Hepatic stellate cell (primary cell): ENCODE measurements at regions not wholly inside any gene's neighbourhood (a gene's known extent, or its start where the extent isn't known, plus 50 kb on each side); places are given as distances from the start of the nearest gene placed in this dataset.
"Not testable (repeated sequence)": the region's sequence is repeated elsewhere in the genome, so short reads cannot be mapped to it uniquely, and the experiment has no call there.

ENCODE experiments used
- DNase-seq: peaks from one replicate; pipeline ENCODE4 v3.0.0; 2011; ENCODE audit warnings: low spot score

DNA sequence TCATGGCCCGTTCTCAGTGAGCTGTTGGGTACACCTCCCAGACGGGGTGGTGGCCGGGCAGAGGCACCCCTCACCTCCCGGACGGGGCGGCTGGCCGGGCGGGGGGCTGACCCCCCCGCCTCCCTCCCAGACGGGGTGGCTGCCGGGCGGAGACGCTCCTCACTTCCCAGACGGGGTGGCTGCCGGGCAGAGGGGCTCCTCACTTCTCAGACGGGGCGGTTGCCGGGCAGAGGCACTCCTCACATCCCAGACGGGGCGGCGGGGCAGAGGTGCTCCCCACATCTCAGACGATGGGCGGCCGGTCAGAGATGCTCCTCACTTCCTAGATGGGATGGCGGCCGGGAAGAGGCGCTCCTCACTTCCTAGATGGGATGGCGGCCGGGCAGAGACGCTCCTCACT, 129.7 kb upstream of the DAAM1 start:
- not testable (repeated sequence) for DNase-seq

DNA sequence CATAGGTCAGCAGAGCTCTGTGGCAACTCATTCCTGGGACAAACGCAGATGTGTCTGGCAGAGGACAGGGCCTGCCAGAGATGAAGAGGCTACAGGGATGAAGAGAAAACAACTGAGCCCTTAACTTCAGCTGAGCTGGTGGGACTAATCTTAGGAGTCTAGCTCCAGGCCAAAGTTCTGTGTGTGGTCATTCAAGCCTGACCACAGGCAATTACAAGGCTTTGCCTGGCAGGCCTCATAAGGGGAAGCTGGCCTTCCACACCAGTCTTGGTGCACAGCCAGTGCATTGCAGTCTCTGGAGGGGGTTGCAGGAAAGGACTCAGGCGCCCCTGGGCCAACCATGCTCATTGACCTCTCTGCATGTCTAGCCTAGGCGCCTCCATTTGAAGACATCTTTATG, 127.6 kb upstream of the DAAM1 start:
- DNase-seq = no peak

DNA sequence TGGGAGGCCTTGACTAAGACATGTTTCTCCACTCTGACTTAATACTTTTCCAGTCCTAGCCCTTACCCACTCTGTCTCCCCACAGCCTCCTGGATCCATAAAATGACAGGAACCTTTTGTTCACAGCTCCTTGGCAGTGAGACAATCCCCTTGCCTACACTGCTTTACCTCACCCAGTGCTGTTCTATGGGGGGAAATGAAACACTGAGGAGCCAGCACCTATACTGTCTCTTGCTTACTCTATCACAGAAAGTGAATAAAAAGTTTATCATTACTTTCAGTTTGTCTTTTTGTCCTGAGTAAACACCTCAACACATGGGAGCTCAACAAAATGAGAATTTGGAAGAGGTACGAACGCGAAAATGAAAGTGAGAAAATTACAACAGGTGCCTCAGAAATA, 127.2 kb upstream of the DAAM1 start:
- DNase-seq = no peak

DNA sequence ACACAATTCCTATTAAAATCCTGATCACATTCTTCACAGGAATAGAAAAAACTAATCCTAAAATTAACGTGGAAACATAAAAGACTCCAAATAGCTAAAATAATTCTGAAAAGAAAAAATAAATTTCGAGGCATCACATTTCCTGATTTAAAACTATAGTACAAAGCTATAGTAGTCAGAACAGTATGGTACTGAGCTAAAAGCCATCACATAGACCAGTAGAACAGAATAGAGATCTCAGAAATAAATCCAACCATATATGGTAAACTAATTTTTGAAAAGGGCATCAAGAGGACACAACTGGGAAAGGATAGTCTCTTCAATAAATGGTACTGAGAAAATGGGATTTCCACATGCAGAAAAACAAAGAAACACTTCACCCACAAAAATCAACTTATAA, 125.2 kb upstream of the DAAM1 start:
- DNase-seq = no peak

DNA sequence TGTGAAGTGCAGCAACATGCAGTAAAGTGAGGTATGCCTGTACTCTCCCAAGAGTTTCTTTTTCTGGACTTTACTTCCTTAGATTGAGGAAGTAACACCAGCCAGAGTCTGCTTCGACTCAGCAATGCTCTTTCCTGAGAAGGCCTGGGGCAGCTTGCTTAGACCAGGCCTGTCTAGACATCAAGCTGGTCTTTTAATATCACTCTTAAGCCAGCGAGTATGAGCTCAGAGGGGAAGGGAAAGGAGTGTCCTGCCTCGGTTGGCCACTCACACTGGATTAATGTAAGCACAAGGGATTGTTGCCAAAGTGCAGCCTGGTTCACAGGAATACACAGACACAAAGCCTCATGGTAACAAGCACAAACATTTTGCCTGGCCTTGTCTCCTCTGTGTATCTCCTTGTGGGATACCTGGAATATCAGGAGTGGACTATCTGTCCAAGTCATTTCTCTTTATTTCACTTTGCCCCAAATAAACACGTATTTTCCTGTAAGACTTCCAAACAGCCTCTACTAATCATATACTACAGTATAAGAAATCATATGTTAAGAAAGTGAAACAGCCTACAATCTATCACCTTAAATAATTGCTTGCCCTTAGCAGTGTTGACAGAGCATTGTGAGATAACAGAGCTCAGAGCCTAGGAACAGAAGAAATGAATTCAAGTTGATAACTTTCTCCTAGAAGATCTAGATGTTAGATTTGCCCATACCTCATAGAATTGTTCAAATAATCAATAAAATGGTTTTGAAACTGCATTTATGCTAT, 121.2 kb upstream of the DAAM1 start:
- no peak for DNase-seq

DNA sequence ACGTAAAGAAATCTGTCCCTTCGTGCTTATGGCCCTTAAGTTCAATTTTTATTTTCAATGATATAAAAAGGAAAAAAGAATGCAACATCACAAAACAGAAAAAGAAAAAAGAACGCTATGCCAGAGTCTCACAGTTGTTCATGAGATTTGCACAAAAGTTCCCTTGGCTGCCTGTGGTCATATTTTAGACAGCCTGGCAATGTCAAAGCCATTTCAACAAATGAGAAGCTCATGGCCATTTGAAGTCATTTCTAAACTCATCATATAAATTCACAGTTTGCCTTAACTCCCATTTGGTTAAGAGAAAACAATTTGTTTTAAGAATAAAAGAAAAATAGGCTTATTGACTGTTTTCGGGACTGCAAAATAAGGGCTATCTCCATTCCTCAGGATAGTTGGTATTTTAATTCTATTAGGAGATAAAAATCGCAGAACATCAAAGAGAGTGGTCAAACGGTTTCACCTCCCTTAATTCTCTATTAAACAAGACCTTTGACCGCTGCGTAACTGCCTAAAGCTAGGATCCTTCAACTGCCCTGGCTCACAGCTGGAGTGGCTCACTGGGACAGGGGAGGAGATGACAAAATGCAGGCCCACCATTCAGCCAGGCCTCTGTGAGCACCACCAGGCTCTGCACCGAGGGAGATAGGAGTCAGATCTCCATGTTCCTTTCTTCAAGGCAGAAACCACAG, 119.2 kb upstream of the DAAM1 start:
- no peak for DNase-seq

DNA sequence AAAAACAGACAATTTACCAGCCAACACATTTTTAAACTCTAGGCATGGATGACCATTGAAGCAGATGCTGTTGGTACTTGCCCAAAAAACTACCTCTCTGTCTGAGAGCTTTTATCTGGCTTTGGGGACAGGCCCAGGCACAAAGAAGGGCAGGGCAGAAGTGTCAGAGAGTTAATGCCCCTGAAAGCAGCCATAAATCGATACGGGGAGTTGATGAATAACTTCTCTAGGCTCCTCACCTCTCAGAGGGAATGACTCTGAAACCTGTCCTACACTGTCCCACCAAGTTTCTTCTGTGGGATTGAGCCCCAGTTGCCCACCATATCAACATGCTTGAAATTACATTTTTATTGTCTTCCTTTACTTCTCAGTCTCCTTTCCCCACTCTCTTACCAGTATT, 113.0 kb upstream of the DAAM1 start:
- no peak for DNase-seq

DNA sequence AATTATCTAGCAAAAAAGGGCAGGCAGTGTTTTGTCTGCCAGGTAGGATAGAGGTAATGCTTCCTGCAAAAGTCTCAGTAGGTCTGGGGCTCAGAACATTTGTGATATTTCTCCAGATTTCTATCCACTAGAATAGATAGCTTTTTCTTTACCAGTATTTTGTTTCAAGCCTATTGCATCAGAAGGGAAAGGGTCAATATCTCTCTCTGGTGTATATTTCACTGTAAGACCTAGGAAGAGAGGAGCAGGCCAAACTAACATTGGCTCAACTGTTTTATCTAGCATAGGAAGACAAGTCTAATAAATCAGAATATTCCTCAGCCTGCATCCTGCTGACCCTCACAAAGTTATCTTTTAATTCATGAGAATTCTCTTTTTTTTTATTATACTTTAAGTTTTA, 106.7 kb upstream of the DAAM1 start:
- no peak for DNase-seq

DNA sequence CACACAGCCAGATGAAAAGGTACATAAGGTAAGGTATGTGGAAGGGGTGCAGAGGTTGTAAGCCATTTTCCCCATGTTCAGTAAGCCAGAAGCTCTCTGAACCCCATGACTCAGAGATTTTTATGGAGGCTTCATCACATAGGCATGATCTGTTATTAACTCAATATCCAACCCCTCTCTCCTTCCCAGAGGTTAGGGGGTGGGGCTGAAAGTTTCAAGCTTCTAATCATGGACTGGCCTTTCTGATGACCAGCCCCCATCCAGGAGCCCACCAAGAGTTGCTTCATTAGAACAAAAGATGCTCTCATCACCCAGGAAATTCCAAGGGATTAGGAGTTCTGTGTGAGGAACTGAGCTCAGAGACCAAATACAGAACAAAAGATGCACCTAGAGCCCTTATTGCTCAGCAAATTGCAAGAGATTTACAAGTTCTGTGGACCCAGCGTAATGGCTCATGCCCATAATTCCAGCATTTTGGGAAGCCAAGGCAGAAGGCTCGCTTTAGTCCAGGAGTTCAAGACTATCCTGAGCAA, 103.2 kb upstream of the DAAM1 start:
- DNase-seq = no peak

DNA sequence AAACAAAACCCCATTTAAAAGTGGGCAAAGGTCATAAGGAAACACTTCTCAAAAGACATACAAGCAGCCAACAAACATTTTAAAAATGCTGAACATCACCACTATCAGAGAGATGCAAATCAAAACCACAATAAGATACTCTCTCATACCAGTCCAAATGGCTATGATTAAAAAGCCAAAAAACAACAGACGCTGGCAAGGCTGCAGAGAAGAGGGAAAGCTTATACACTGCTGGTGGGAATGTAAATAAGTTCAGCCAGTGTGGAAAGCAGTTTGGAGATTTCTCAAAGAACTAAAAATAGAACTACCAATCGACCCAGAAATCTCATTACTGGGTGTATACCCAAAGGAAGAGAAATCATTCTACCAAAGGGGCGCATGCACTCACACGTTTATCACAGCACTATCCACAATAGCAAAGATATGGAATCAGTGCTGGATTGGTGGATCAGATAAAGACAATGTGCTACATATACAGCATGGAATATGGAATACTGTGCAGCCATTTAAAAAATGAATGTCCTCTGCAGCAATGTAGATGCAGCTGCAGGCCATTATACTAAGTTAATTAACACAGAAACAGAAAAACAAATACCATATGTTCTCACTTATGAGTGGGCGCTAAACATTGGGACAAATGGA, 102.1 kb upstream of the DAAM1 start:
- DNase-seq = no peak

DNA sequence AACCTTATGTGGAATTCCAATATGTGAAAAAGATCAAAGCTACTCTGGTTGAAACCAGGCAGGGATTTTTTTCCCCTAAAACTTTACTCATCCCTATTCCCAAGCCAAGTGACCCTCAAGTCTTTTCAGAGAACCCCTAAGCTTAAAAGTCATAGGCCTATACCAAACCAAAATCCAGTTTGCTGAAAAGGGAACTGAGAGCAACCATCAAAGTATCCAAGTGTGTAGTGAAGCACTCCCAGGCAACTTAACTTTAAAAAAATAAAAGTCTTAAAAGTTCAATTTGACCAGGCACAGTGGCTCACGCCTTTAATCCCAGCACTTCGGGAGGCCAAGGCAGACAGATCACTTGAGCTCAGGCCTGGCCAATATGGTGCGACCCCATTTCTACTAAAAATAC, 101.2 kb upstream of the DAAM1 start:
- DNase-seq = no peak

DNA sequence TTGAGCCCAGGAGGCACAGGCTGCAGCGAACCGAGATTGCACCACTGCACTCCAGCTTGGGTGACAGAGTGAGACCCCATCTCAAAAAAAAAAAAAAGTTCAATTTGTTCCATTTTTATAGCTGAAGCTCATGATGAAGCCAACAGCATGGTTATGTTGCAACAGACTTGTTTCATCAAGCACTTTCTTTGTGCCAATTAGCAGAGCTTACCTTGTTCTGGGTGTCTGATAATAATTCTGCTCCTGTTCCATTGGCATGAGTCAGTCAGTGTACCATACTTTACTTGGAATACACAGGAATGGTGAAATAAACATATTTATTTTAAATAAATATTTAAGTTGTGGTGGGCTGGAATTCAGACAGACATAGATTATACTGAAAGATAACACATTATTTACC, 100.8 kb upstream of the DAAM1 start:
- no peak for DNase-seq

DNA sequence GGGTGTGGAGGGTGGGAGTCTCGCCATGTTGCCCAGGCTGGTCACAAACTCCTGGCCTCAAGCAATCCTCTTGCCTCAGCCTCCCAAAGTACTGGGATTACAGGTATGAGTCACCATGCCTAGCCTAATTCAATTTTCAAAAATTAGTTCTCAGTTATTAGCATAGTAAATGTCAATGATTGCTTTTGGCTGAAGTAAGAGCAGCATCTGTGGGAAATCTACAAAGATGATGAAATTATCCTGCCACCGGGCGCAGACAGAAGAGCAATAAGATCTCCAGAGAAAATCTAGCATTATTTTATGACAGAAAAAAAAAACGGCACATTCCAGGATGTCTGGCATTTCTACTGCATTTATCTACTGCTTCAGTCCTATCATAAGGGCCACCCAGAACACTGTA, 97.9 kb upstream of the DAAM1 start:
- DNase-seq = no peak

DNA sequence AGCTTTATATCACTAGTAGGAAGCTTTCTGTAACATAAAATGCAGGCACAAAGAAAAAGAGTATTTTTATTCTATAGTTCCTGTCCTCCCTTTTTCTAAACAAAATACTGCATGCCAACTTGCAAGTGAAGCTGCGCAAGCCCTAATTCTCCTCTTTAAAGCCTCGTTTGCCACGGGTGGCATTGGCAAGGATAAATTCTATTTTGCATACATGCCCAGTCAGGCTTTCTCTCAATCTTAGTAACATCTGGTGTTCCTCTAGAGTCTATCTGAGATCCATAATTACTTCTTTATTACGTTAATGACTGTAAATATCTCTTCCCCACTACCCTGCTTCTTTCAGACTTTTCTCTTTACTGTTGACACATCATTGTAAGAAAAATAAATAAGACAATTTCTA, 97.1 kb upstream of the DAAM1 start:
- no peak for DNase-seq

DNA sequence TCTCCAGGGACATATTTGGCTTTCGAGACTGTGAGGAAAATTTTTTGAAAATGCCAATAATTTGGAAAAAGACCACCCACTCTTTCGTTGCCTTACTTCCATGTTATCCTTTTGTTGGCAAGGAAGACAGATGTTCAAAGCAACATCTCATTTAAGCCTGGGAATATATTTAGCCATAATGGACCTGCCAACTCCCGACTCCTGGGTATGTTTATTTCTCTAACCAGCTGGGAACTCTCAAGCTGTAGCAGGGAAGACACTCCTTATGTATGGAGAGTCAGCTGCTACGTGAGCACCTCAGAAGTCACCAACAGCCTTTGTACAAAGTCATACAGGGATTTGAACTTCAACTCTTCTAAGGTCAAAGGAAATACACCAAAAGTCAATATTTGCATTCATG, 96.5 kb upstream of the DAAM1 start:
- DNase-seq = no peak

DNA sequence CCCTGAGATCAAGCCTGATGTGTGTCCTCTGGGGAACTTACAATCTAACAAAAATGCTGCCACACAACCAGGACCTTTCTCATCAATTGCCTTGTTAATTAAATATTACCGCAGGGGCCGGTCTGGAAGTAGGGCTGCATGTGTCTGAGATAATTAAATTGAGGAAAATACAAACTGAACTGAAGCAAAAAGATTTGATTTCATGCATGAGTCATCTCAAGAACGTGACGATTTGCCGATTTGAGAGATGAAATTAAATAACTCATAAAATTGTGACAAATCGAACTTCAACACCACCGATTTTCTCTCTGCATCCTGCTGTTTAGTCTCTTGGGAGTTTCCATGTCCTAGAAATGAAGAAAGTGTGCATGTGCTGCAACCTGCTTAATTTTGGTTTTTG, 94.6 kb upstream of the DAAM1 start:
- DNase-seq = no peak

DNA sequence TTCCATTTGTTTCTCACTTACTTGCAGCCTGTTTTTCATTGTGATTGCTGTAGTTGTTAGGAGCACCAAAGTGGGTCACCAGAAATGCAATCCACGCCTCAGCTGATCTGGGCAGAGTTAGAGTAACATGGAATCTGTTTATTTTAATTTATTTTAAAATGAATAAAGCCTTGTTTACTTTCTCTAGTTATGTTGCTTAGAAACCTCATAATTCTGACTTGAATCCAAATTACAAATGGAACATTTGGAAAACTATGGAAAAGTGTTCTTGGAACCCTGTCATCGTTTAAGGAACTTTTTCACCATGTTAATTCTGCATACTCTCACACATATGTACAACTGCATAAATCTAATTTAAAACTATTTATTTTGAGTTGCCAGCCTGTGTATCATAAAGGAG, 92.2 kb upstream of the DAAM1 start:
- no peak for DNase-seq

DNA sequence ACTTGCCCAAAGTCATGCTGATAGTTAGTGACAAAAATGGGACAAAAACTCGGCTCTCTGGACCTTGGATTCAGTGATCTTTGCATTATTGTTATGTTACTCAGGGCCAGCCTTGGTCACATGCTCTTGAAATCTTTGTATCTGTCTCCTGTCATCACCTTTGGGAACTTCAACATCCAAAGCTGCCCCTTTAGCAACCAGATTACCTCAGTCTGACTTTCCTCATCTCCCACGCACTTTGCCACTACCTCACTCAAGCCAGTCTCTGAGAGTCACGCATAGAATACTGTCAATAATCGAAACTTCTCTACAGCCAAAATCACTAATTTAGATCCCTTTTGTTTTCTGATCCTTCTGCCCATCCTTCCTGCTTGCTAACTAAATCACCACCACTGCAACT, 90.8 kb upstream of the DAAM1 start:
- no peak for DNase-seq

DNA sequence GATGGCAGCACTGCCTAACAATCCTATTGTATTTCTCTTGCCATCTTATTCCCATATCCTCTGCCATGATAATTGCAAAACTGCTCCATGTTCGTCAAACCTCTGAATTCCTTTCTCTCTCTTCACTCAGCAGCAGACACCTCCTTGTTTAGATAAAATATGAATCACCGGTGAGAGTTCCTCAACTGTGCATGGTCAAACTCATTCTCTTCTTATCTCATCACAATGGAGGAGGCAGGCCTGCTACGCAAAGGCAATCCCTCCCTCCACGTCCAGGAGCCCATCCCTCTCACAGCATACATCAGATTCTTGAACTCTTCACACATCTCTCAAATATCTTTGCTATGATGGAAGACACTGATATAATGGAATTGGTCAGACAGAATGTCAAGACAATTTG, 90.1 kb upstream of the DAAM1 start:
- peak; percentile 58 for DNase-seq

DNA sequence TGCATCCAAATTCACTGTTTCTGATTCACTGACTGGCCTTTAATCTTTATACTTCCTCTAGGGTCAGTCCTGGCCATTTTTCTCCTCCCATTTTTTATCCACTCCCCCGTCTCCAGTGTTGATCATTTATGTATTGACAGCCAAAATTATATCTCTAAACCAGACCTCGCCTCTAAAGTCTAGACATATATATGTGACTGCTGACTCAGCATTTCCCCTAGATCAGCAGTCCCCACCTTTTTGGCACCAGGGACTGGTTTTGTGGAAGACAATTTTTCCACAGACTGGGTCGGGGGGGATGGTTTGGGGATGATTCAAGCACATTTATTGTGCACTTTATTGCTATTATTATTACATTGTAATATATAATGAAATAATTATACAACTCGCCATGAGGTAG, 88.3 kb upstream of the DAAM1 start:
- DNase-seq = no peak

DNA sequence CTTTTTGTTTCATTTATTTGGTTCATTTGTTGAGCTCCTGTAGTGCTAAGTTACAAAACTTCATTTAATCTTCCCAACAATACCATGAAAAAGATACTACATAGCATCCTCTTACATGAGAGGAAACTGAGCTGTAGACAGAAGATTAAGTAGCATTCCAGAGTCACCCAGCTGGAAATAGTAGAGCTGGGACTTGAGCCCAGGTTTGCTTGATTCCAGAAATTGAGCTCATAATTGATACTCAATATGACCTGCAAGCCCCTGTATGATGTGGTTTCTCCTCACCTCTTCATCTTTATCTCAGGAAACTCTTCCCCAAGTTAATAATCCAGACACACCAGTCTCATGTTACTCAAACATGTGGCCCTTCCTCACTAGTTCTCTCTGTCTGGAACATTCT, 87.0 kb upstream of the DAAM1 start:
- no peak for DNase-seq

DNA sequence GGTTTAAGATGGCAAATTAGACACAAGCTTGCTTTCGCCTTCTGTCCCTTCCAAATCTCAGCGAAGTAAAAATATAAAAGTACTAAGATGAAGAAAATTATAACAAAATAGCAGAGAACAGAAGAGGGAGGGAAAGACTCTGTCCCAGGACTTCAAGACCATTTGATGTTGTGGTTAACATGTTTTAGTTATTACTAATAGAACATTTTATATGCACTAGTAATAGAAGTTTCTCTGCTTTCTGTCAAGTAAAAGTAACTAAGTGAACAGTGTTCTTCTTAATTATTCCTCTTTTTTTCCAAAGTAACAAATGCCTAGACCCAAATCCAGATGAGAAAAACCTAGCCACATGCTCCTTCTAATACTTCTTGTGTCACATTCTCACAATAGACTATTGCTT, 85.1 kb upstream of the DAAM1 start:
- peak; percentile 45 for DNase-seq

DNA sequence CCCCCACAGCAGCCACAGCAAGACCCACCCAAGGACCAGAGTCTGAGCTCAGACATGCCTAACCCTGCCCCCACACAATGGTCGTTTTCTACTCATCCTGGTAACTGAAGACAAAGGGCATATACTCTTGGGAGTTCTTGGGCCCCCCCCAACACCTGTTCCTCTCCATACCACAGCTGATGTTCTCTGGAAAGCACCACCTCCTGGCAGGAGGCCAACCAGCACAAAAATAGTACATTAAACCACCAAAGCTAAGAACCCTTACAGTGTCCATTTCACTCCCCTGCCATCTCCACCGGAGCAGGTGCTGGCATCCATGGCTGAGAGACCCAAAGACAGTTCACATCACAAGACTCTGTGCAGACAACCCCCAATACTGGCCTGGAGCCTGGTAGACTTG, 80.6 kb upstream of the DAAM1 start:
- no peak for DNase-seq
